ENCODE measurements at regions not wholly inside any gene's neighbourhood (a gene's known extent, or its start where the extent isn't known, plus 50 kb on each side); places are given as distances from the start of the nearest gene placed in this dataset.

GRCh38 chr18:54690198-54690597, 99.2 kb downstream of the DYNAP start:
- DNase-seq (ENCODE audit: low read depth, low spot score): no peak
- no peaks in the 10 kb centered on the region for H3K9me3 ChIP-seq (ENCODE audit: control insufficient read depth, insufficient read depth, low read length)
- ChIA-PET POLR2A (no interaction called here), CTCF (interaction anchor here (0.5 to 4.6 kb wide), 5 partner anchors 11 to 293 kb away, joined by 3 to 47 read pairs (median 4); no protein-coding TSS in a partner anchor)
- H3K27me3 ChIP-seq (ENCODE audit: control insufficient read depth, insufficient read depth, low read length): no peaks in the 10 kb centered on the region
- TF ChIP-seq CTCF (IDR thresholded peaks at IDR 0.05; ENCODE audit: low read depth, low read length): no peak
- H3K27ac ChIP-seq (ENCODE audit: low read depth, low read length): no peak overlapping the region
- H3K4me3 ChIP-seq (ENCODE audit: low read depth, low read length): no peak overlapping the region; the same call in 1 of the 2 replicates

- H3K4me3 ChIP-seq (ENCODE audit: low read depth, low read length): no peak overlapping the region
- POLR2A ChIA-PET: interaction anchor here (0.6 kb wide), 1 partner anchor 323 kb away, joined by 3 read pairs; no protein-coding TSS in a partner anchor
- no peaks in the 10 kb centered on the region for H3K9me3 ChIP-seq (ENCODE audit: control insufficient read depth, insufficient read depth, low read length)
- CTCF ChIA-PET: interaction anchor here (0.8 to 1.4 kb wide), 2 partner anchors 290 to 291 kb away, joined by 4 to 6 read pairs; no protein-coding TSS in a partner anchor
- no peak for TF ChIP-seq CTCF (IDR thresholded peaks at IDR 0.05; ENCODE audit: low read depth, low read length)
- no peaks in the 10 kb centered on the region for H3K27me3 ChIP-seq (ENCODE audit: control insufficient read depth, insufficient read depth, low read length)
- H3K27ac ChIP-seq (ENCODE audit: low read depth, low read length): no peak overlapping the region
- DNase-seq (ENCODE audit: low read depth, low spot score): no peak
Observed at GRCh38 chr18:54692463-54692862, 101.4 kb downstream of the DYNAP start.

GRCh38 chr18:54696616-54697293, 105.7 kb downstream of the DYNAP start:
- no peak for DNase-seq (ENCODE audit: low read depth, low spot score)

GRCh38 chr18:54700580-54700979, 109.5 kb downstream of the DYNAP start:
- no peak for TF ChIP-seq CTCF (IDR thresholded peaks at IDR 0.05; ENCODE audit: low read depth, low read length)
- CTCF ChIA-PET: no interaction called here
- Histone ChIP-seq H3K4me3 (ENCODE audit: low read depth, low read length) (no peak overlapping the region), H3K27me3 (ENCODE audit: control insufficient read depth, insufficient read depth, low read length) (no peaks in the 10 kb centered on the region), H3K9me3 (ENCODE audit: control insufficient read depth, insufficient read depth, low read length) (no peaks in the 10 kb centered on the region), H3K27ac (ENCODE audit: low read depth, low read length) (no peak overlapping the region)
- POLR2A ChIA-PET: no interaction called here
- no peak for DNase-seq (ENCODE audit: low read depth, low spot score)

More at GRCh38 chr18:54696616-54697293, 105.7 kb downstream of the DYNAP start:
- Histone ChIP-seq H3K27ac (ENCODE audit: low read depth, low read length) (no peak overlapping the region), H3K27me3 (ENCODE audit: control insufficient read depth, insufficient read depth, low read length) (no peaks in the 10 kb centered on the region), H3K9me3 (ENCODE audit: control insufficient read depth, insufficient read depth, low read length) (no peaks in the 10 kb centered on the region), H3K4me3 (ENCODE audit: low read depth, low read length) (no peak overlapping the region)
- no peak for TF ChIP-seq CTCF (IDR thresholded peaks at IDR 0.05; ENCODE audit: low read depth, low read length)
- ChIA-PET CTCF (interaction anchor here (0.7 kb wide), 1 partner anchor 286 kb away, joined by 3 read pairs; no protein-coding TSS in a partner anchor), POLR2A (no interaction called here)

GRCh38 chr18:54702686-54703085, 111.6 kb downstream of the DYNAP start:
- ChIA-PET CTCF (interaction anchor here (0.5 kb wide), 1 partner anchor 242 kb away, joined by 3 read pairs; no protein-coding TSS in a partner anchor), POLR2A (no interaction called here)
- Histone ChIP-seq H3K27ac (ENCODE audit: low read depth, low read length) (no peak overlapping the region), H3K4me3 (ENCODE audit: low read depth, low read length) (no peak overlapping the region), H3K9me3 (ENCODE audit: control insufficient read depth, insufficient read depth, low read length) (no peaks in the 10 kb centered on the region), H3K27me3 (ENCODE audit: control insufficient read depth, insufficient read depth, low read length) (no peaks in the 10 kb centered on the region)
- DNase-seq (ENCODE audit: low read depth, low spot score): no peak
- no peak for TF ChIP-seq CTCF (IDR thresholded peaks at IDR 0.05; ENCODE audit: low read depth, low read length)
